IMR-90 (cell line): ENCODE measurements at regions not wholly inside any gene's neighbourhood (a gene's known extent, or its start where the extent isn't known, plus 50 kb on each side); places are given as distances from the start of the nearest gene placed in this dataset.

Experiments
- ATAC-seq: fragments of 200-7000 bp; cut with Tn5 transposase; 2 replicates; pipeline ENCODE4 v1.9.1; 2020; ENCODE audit warnings: low read depth, mild to moderate bottlenecking, moderate library complexity
- BruUV-seq: library from RNA; stranded (reverse); fragments of 400-500 nt; replicated peaks from 2 replicates; lab custom pipeline; 2021; lab: Mats Ljungman, UMichigan
- CTCF ChIA-PET: fragments of 300-600 bp; formaldehyde crosslinking; extraction: SDS; loops from one replicate; lab custom pipeline; 2021; ENCODE audit warnings: antibody characterized with exemption; lab: Yijun Ruan, JAX
- POLR2A ChIA-PET: fragments of 300-600 bp; sonication (Branson Sonifier 250); formaldehyde crosslinking; loops from one replicate; lab custom pipeline; 2022; ENCODE audit warnings: antibody characterized with exemption; ENCODE audit not compliant: unreplicated experiment; lab: Charles Lee
- DNase-seq: peaks from one replicate; pipeline ENCODE4 v3.0.0; 2013
- H2AFZ ChIP-seq: replicated peaks from 2 replicates; pipeline ENCODE3; 2013; ENCODE audit warnings: low read length, mild to moderate bottlenecking; ENCODE audit not compliant: poor library complexity
- H2AK5ac ChIP-seq: 2 replicates; pipeline ENCODE4 v1.6.1; 2013; ENCODE audit warnings: low read depth, low read length, inconsistent platforms
- H2AK9ac ChIP-seq: replicated peaks from 2 replicates; pipeline ENCODE3; 2013; ENCODE audit warnings: mild to moderate bottlenecking, low read depth, low read length, moderate library complexity; ENCODE audit not compliant: poor library complexity
- H2BK120ac ChIP-seq: 2 replicates; pipeline ENCODE4 v1.6.1; 2013; ENCODE audit warnings: low read depth, low read length, inconsistent platforms
- H2BK15ac ChIP-seq: 3 replicates; pipeline ENCODE4 v1.6.1; 2013; ENCODE audit warnings: low read depth, low read length, inconsistent platforms
- H2BK20ac ChIP-seq: 2 replicates; pipeline ENCODE4 v1.6.1; 2013; ENCODE audit warnings: low read depth, mild to moderate bottlenecking, inconsistent platforms, low read length, moderate library complexity
- H2BK5ac ChIP-seq: 2 replicates; pipeline ENCODE4 v1.6.1; 2013; ENCODE audit warnings: mild to moderate bottlenecking, low read depth, low read length, inconsistent platforms; ENCODE audit not compliant: poor library complexity, severe bottlenecking
- H3K14ac ChIP-seq: replicated peaks from 2 replicates; pipeline ENCODE4 v1.6.1; 2013; ENCODE audit warnings: low read depth, low read length, inconsistent platforms
- H3K18ac ChIP-seq: 2 replicates; pipeline ENCODE4 v1.6.1; 2013; ENCODE audit warnings: low read depth, low read length, control low read depth
- H3K23ac ChIP-seq: 2 replicates; pipeline ENCODE4 v1.6.1; 2013; ENCODE audit warnings: low read depth, low read length, inconsistent platforms
- H3K27ac ChIP-seq: 2 replicates; pipeline ENCODE4 v1.5.1; 2013; ENCODE audit warnings: mild to moderate bottlenecking, control low read depth, low read length; ENCODE audit not compliant: insufficient read depth
- H3K27me3 ChIP-seq: 2 replicates; pipeline ENCODE4 v1.6.1; 2013; ENCODE audit warnings: low read length; ENCODE audit not compliant: control insufficient read depth, insufficient read depth
- H3K36me3 ChIP-seq: 2 replicates; pipeline ENCODE4 v1.6.1; 2013; ENCODE audit warnings: low read length, mixed read lengths; ENCODE audit not compliant: control insufficient read depth, insufficient read depth
- H3K4ac ChIP-seq: 2 replicates; pipeline ENCODE4 v1.6.1; 2013; ENCODE audit warnings: low read depth, low read length, inconsistent platforms
- H3K4me1 ChIP-seq: 2 replicates; pipeline ENCODE4 v1.6.1; 2013; ENCODE audit warnings: low read length, mixed read lengths; ENCODE audit not compliant: control insufficient read depth, insufficient read depth
- H3K4me2 ChIP-seq: 2 replicates; pipeline ENCODE4 v1.6.1; 2013; ENCODE audit warnings: low read depth, mild to moderate bottlenecking, control low read depth, low read length, moderate library complexity
- H3K4me3 ChIP-seq: 2 replicates; pipeline ENCODE4 v1.5.1; 2013; ENCODE audit warnings: low read depth, mild to moderate bottlenecking, control low read depth, low read length, moderate library complexity; ENCODE audit not compliant: insufficient read depth
- H3K56ac ChIP-seq: 2 replicates; pipeline ENCODE4 v1.6.1; 2013; ENCODE audit warnings: low read length, inconsistent platforms; ENCODE audit not compliant: insufficient read depth; ENCODE audit errors: extremely low read depth
- H3K79me1 ChIP-seq, 2 experiments: 2 replicates each; pipeline ENCODE4 v1.6.1; 2013; ENCODE audit warnings: low read length in 2 of 2, inconsistent platforms in 1 of 2, low read depth in 1 of 2
- H3K9ac ChIP-seq: 2 replicates; pipeline ENCODE4 v1.6.1; 2013; ENCODE audit warnings: low read depth, low read length, control low read depth
- H3K9me1 ChIP-seq: 2 replicates; pipeline ENCODE4 v1.6.1; 2013; ENCODE audit warnings: low read length, inconsistent platforms; ENCODE audit not compliant: insufficient read depth
- H3K9me3 ChIP-seq: 2 replicates; pipeline ENCODE4 v1.6.1; 2013; ENCODE audit warnings: low read length; ENCODE audit not compliant: control insufficient read depth, insufficient read depth
- H4K20me1 ChIP-seq: 2 replicates; pipeline ENCODE4 v1.6.1; 2013; ENCODE audit warnings: low read length, inconsistent platforms; ENCODE audit not compliant: insufficient read depth
- H4K5ac ChIP-seq: 2 replicates; pipeline ENCODE4 v1.6.1; 2013; ENCODE audit warnings: mild to moderate bottlenecking, low read depth, low read length, control low read depth
- H4K8ac ChIP-seq, 2 experiments: 2 replicates each; pipeline ENCODE4 v1.6.1; 2013; ENCODE audit warnings: low read depth in 2 of 2, low read length in 2 of 2, control low read depth in 1 of 2, inconsistent platforms in 1 of 2
- H4K91ac ChIP-seq: 2 replicates; pipeline ENCODE4 v1.6.1; 2013; ENCODE audit warnings: low read depth, low read length, inconsistent platforms; ENCODE audit not compliant: insufficient read depth
- BHLHE40 ChIP-seq: fragments of 150-350 bp; IDR thresholded peaks from 2 replicates; pipeline ENCODE4 v1.6.1; 2016; ENCODE audit warnings: mild to moderate bottlenecking, low read depth, low read length
- CHD1 ChIP-seq: IDR thresholded peaks from 2 replicates; pipeline ENCODE4 v1.6.1; 2012; ENCODE audit warnings: low read depth, low read length, improper control_type of control experiment
- CTCF ChIP-seq: conservative IDR thresholded peaks from 2 replicates; pipeline ENCODE4 v1.5.1; 2012; ENCODE audit warnings: mild to moderate bottlenecking, low read depth, low read length, improper control_type of control experiment
- MAFK ChIP-seq: IDR thresholded peaks from 2 replicates; pipeline ENCODE4 v1.6.1; 2012; ENCODE audit warnings: low read depth, low read length, improper control_type of control experiment
- MAZ ChIP-seq: IDR thresholded peaks from 2 replicates; pipeline ENCODE4 v1.6.1; 2012; ENCODE audit warnings: low read depth, mild to moderate bottlenecking, low read length, improper control_type of control experiment, moderate library complexity, borderline replicate concordance
- NFE2L2 ChIP-seq: fragments of 150-350 bp; IDR thresholded peaks from 2 replicates; pipeline ENCODE4 v1.6.1; 2016; ENCODE audit warnings: low read depth, mild to moderate bottlenecking, low read length
- POLR2A ChIP-seq: IDR thresholded peaks from 2 replicates; pipeline ENCODE4 v1.6.1; 2012; ENCODE audit warnings: mild to moderate bottlenecking, low read depth, low read length
- RAD21 ChIP-seq: IDR thresholded peaks from 2 replicates; pipeline ENCODE4 v1.6.1; 2012; ENCODE audit warnings: low read length, improper control_type of control experiment
- RCOR1 ChIP-seq: IDR thresholded peaks from 2 replicates; pipeline ENCODE4 v1.6.1; 2012; ENCODE audit warnings: mild to moderate bottlenecking, low read length, improper control_type of control experiment; ENCODE audit not compliant: insufficient replicate concordance
- RFX5 ChIP-seq: IDR thresholded peaks from 2 replicates; pipeline ENCODE4 v1.8.0; 2012; ENCODE audit warnings: low read depth, mild to moderate bottlenecking, low read length, moderate library complexity
- WGBS, 2 experiments: methylation state at CpG; one replicate each; pipeline versions ENCODE4 v1.1.5 to v1.1.7; 2013; ENCODE audit warnings: missing lambda C conversion rate in 2 of 2; ENCODE audit not compliant: insufficient read length in 1 of 2; ENCODE audit errors: extremely low coverage in 2 of 2; 5-methylcytosine and 5-hydroxymethylcytosine counted together
- dilution Hi-C: fragments of 300-500 bp; cut with HindIII; formaldehyde crosslinking; loops from one replicate; pipeline ENCODE4 v1.14.3; 2018; ENCODE audit warnings: low sequenced_read_pairs; ENCODE audit not compliant: unreplicated experiment
- in situ Hi-C: fragments of 300-500 bp; cut with MboI; formaldehyde crosslinking; loops from 3 replicates; pipeline ENCODE4 v1.14.3; 2019; ENCODE audit warnings: low sequenced_read_pairs, inconsistent platforms, mixed read lengths
- intact Hi-C: fragments of 100-400 bp; cut with micrococcal nuclease; formaldehyde crosslinking; loops from 2 replicates; pipeline ENCODE4 v1.10.0; 2022
- TF ChIP-seq, protein P1 (sequence below): fragments of 150-350 bp; IDR thresholded peaks from 2 replicates; pipeline ENCODE4 v1.6.1; 2017; ENCODE audit warnings: mild to moderate bottlenecking, antibody characterized with exemption, low read length, low read depth

GRCh38 chr2:67841711-67842110 lies 221.1 kb downstream of the C1D start:
- POLR2A ChIA-PET: interaction anchor here (0.5 kb wide), 1 partner anchor 1408 kb away, joined by 3 read pairs; no protein-coding TSS in a partner anchor
- in situ Hi-C loops: loop anchor here (10.0 to 25.0 kb wide), 4 partner anchors 183 to 1267 kb away; no protein-coding TSS in a partner anchor

More at GRCh38 chr2:67841711-67842110, 221.1 kb downstream of the C1D start:
- H3K4ac ChIP-seq: 0 out of 2 replicates have a peak overlapping the region, but pooled peaks have one; percentile 26
- dilution Hi-C loops: no loop called here
- H4K5ac ChIP-seq: no peak overlapping the region
- no TSS peak for BruUV-seq
- peak overlapping the region; percentile 81 for H2AK5ac ChIP-seq
- no peak overlapping the region for H2BK20ac ChIP-seq
- peaks cover 9% of the 10 kb centered on the region for H3K4me1 ChIP-seq
- peak overlapping the region; percentile 48; the same call in 1 of the 3 replicates for H2BK15ac ChIP-seq
- H4K20me1 ChIP-seq: no peaks in the 10 kb centered on the region
- 0 out of 2 replicates have a peak overlapping the region, but pooled peaks have one; percentile 32 for H2BK120ac ChIP-seq
- H2AFZ ChIP-seq: no peak overlapping the region
- no peak overlapping the region for H3K14ac ChIP-seq
- H3K56ac ChIP-seq: no peak overlapping the region
- H3K9ac ChIP-seq: no peak overlapping the region
- H4K91ac ChIP-seq: no peak overlapping the region
- no peak for ATAC-seq
- H3K27me3 ChIP-seq: no peaks in the 10 kb centered on the region
- DNase-seq: no peak
- TF ChIP-seq BHLHE40 (no peak), RCOR1 (no peak), MAFK (no peak), MAZ (no peak), RFX5 (no peak), POLR2A (no peak), NFE2L2 (no peak), CHD1 (no peak), CTCF (no peak), RAD21 (no peak)
- TF ChIP-seq, protein P1, sequence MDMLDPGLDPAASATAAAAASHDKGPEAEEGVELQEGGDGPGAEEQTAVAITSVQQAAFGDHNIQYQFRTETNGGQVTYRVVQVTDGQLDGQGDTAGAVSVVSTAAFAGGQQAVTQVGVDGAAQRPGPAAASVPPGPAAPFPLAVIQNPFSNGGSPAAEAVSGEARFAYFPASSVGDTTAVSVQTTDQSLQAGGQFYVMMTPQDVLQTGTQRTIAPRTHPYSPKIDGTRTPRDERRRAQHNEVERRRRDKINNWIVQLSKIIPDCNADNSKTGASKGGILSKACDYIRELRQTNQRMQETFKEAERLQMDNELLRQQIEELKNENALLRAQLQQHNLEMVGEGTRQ: no peak
- H4K8ac ChIP-seq: no peak overlapping the region
- intact Hi-C loops: loop anchor here (2.0 to 10.0 kb wide), 7 partner anchors 109 to 1827 kb away; partner anchors contain the start of gene MEIS1
- H2BK5ac ChIP-seq: no peak overlapping the region
- H3K27ac ChIP-seq: no peak overlapping the region
- peaks cover 4% of the 10 kb centered on the region; the same call in 1 of the 2 replicates for H3K9me1 ChIP-seq
- H3K36me3 ChIP-seq: no peaks in the 10 kb centered on the region
- CTCF ChIA-PET: interaction anchor here (0.6 to 2.1 kb wide), 4 partner anchors 108 to 191 kb away, joined by 3 to 12 read pairs (median 4); no protein-coding TSS in a partner anchor
- H3K18ac ChIP-seq: no peak overlapping the region
- H2AK9ac ChIP-seq: no peak overlapping the region
- H3K9me3 ChIP-seq: no peaks in the 10 kb centered on the region
- no peak overlapping the region for H3K4me2 ChIP-seq
- H3K79me1 ChIP-seq: no peaks in the 10 kb centered on the region
- no peak overlapping the region for H3K23ac ChIP-seq
- no CpG with 5 or more reads among the region's 2 CpGs for WGBS, 2 experiments
- H3K4me3 ChIP-seq: no peak overlapping the region
